Panc1 (cell line): ENCODE measurements at regions not wholly inside any gene's neighbourhood (a gene's known extent, or its start where the extent isn't known, plus 50 kb on each side); places are given as distances from the start of the nearest gene placed in this dataset.

Experiments
- ATAC-seq: fragments of 200-7000 bp; cut with Tn5 transposase; 2 replicates; pipeline ENCODE4 v1.9.1; 2020; ENCODE audit warnings: mild to moderate bottlenecking, moderate library complexity
- BruUV-seq: library from RNA; stranded (reverse); fragments of 400-500 nt; replicated peaks from 2 replicates; lab custom pipeline; 2021; lab: Mats Ljungman, UMichigan
- CTCF ChIA-PET: fragments of 300-600 bp; sonication (Branson Sonifier 250); formaldehyde crosslinking; loops from one replicate; lab custom pipeline; 2022; ENCODE audit warnings: antibody characterized with exemption; lab: Charles Lee
- POLR2A ChIA-PET: fragments of 300-600 bp; sonication (Branson Sonifier 250); formaldehyde crosslinking; loops from one replicate; lab custom pipeline; 2022; ENCODE audit warnings: antibody characterized with exemption; lab: Charles Lee
- DNase-seq: peaks from one replicate; pipeline ENCODE4 v3.0.0-alpha.2; 2010; ENCODE audit warnings: low read depth, low spot score
- H3K27ac ChIP-seq: 2 replicates; pipeline ENCODE4 v1.5.1; 2011; ENCODE audit warnings: mild to moderate bottlenecking, low read length, inconsistent platforms
- H3K27me3 ChIP-seq: fragments of 200-500 bp; sonication (Bioruptor generic); 2 replicates; pipeline ENCODE4 v1.6.0; 2014; ENCODE audit warnings: low read length, inconsistent platforms; ENCODE audit not compliant: control insufficient read depth, insufficient read depth
- H3K36me3 ChIP-seq: fragments of 200-500 bp; sonication (Bioruptor generic); 2 replicates; pipeline ENCODE4 v1.5.1; 2014; ENCODE audit warnings: inconsistent platforms, mild to moderate bottlenecking, low read length, moderate library complexity; ENCODE audit not compliant: control insufficient read depth, insufficient read depth
- H3K4me1 ChIP-seq: 2 replicates; pipeline ENCODE4 v1.5.1; 2011; ENCODE audit warnings: inconsistent platforms, mild to moderate bottlenecking, low read length, moderate library complexity; ENCODE audit not compliant: control insufficient read depth, insufficient read depth
- H3K4me3 ChIP-seq, 2 experiments: 2 replicates each; pipeline ENCODE4 v1.5.1; 2011 to 2012; ENCODE audit warnings: low read depth in 2 of 2, low read length in 2 of 2, mild to moderate bottlenecking in 2 of 2, inconsistent platforms in 1 of 2, moderate library complexity in 1 of 2
- H3K9me3 ChIP-seq: fragments of 200-500 bp; sonication (Bioruptor generic); 2 replicates; pipeline ENCODE4 v1.5.1; 2014; ENCODE audit warnings: low read depth, mild to moderate bottlenecking, inconsistent platforms, low read length, moderate library complexity; ENCODE audit not compliant: control insufficient read depth, insufficient read depth
- CTCF ChIP-seq: fragments of 450-650 bp; IDR thresholded peaks from 2 replicates; pipeline ENCODE4 v1.5.1; 2017; ENCODE audit warnings: mild to moderate bottlenecking
- POLR2AphosphoS5 ChIP-seq: IDR thresholded peaks from 2 replicates; pipeline ENCODE4 v1.6.1; 2012; ENCODE audit warnings: mild to moderate bottlenecking, low read depth, low read length, moderate library complexity
- SIN3A ChIP-seq: IDR thresholded peaks from 2 replicates; pipeline ENCODE4 v1.6.1; 2012; ENCODE audit warnings: low read depth, mild to moderate bottlenecking, low read length, moderate library complexity, borderline replicate concordance; ENCODE audit not compliant: insufficient read depth
- TCF7L2 ChIP-seq: IDR thresholded peaks from 2 replicates; pipeline ENCODE4 v1.6.1; 2011; ENCODE audit warnings: mild to moderate bottlenecking, low read depth, low read length, inconsistent platforms
- in situ Hi-C: cut with HindIII; loops from 2 replicates; pipeline ENCODE4 v1.10.0; 2016; ENCODE audit warnings: low sequenced_read_pairs, low pct_unique_long_range_greater_than_20kb
- intact Hi-C: fragments of 100-400 bp; cut with micrococcal nuclease; formaldehyde crosslinking; loops from one replicate; pipeline ENCODE4 v1.10.0; 2022; ENCODE audit not compliant: unreplicated experiment
- TF ChIP-seq, protein P1 (sequence below), 2 experiments: IDR thresholded peaks; 2 replicates each; pipeline ENCODE4 v1.6.1; 2011 to 2012; ENCODE audit warnings: low read depth in 2 of 2, control low read depth in 1 of 2, low read length in 1 of 2, mild to moderate bottlenecking in 1 of 2, moderate library complexity in 1 of 2; ENCODE audit not compliant: insufficient read depth in 1 of 2

DNA sequence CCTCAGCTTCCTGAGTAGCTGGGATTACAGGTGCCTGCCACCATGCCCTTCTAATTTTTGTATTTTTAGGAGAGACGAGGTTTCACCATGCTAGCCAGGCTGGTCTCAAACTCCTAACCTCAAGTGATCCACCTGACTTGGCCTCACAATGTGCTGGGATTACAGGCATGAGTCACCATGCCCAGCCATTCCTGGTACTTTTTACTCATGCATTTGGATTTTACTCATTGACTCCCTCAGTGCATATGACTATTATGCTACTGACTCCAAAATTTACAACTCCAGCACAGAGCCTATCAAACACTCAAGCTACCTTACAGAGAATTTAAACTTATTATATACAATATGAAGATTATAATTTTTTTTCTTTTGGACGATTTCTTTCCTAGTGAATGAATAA is 199.9 kb downstream of the CXXC4 start:
- intact Hi-C loops, result no loop called here
- Histone ChIP-seq H3K4me3 (no peak overlapping the region), H3K36me3 (no peaks in the 10 kb centered on the region), H3K27me3 (no peaks in the 10 kb centered on the region), H3K4me1 (no peaks in the 10 kb centered on the region), H3K9me3 (no peaks in the 10 kb centered on the region), H3K27ac (no peak overlapping the region)
- DNase-seq, result no peak
- in situ Hi-C loops, result no loop called here
- BruUV-seq, result no TSS peak
- POLR2A ChIA-PET, result no interaction called here
- CTCF ChIA-PET, result no interaction called here
- ATAC-seq, result no peak
- TF ChIP-seq SIN3A (no peak), CTCF (no peak), POLR2AphosphoS5 (no peak), TCF7L2 (no peak)
- TF ChIP-seq, protein P1, sequence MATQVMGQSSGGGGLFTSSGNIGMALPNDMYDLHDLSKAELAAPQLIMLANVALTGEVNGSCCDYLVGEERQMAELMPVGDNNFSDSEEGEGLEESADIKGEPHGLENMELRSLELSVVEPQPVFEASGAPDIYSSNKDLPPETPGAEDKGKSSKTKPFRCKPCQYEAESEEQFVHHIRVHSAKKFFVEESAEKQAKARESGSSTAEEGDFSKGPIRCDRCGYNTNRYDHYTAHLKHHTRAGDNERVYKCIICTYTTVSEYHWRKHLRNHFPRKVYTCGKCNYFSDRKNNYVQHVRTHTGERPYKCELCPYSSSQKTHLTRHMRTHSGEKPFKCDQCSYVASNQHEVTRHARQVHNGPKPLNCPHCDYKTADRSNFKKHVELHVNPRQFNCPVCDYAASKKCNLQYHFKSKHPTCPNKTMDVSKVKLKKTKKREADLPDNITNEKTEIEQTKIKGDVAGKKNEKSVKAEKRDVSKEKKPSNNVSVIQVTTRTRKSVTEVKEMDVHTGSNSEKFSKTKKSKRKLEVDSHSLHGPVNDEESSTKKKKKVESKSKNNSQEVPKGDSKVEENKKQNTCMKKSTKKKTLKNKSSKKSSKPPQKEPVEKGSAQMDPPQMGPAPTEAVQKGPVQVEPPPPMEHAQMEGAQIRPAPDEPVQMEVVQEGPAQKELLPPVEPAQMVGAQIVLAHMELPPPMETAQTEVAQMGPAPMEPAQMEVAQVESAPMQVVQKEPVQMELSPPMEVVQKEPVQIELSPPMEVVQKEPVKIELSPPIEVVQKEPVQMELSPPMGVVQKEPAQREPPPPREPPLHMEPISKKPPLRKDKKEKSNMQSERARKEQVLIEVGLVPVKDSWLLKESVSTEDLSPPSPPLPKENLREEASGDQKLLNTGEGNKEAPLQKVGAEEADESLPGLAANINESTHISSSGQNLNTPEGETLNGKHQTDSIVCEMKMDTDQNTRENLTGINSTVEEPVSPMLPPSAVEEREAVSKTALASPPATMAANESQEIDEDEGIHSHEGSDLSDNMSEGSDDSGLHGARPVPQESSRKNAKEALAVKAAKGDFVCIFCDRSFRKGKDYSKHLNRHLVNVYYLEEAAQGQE (IDR thresholded peaks at IDR 0.05; ENCODE audit: insufficient read depth in 1 of 2, low read depth in 2 of 2, low read length in 1 of 2), result no peak

- BruUV-seq, result no TSS peak
Observed at GRCh38 chr4:104286867-104287266, 207.8 kb downstream of the CXXC4 start.

More at GRCh38 chr4:104286867-104287266, 207.8 kb downstream of the CXXC4 start:
- H3K36me3 ChIP-seq, result no peaks in the 10 kb centered on the region
- ChIA-PET POLR2A (no interaction called here), CTCF (no interaction called here)
- H3K9me3 ChIP-seq, result no peaks in the 10 kb centered on the region
- H3K4me1 ChIP-seq, result no peaks in the 10 kb centered on the region
- ATAC-seq, result no peak
- intact Hi-C loops (no loop called here), in situ Hi-C loops (no loop called here)
- H3K27ac ChIP-seq, result no peak overlapping the region
- H3K27me3 ChIP-seq, result no peaks in the 10 kb centered on the region
- no peak overlapping the region for H3K4me3 ChIP-seq
- TF ChIP-seq, protein P1 (IDR thresholded peaks at IDR 0.05; ENCODE audit: insufficient read depth in 1 of 2, low read depth in 2 of 2, low read length in 1 of 2), result no peak
- no peak for TF ChIP-seq TCF7L2
- no peak for DNase-seq
